ENCODE measurements at regions not wholly inside any gene's neighbourhood (a gene's known extent, or its start where the extent isn't known, plus 50 kb on each side); places are given as distances from the start of the nearest gene placed in this dataset.

DNA sequence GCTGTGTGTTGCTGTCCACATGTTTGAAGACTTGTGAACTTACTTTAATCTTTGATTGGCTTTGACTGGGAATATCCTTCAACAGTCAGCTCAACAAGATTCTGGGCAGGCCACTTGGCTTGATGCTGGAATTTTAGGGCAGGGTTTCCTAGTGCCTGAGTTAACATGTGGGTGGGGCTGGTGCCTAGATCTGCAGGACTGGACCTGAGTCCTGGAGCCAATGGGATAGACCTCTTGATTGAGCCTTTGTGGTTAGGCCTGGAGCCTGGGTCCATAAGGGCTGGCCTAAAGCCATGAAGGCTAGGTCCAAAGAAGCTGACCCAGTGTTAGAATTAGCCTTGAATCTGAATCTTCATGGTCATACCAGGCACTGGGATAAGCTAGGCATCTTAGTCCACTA lies 757.1 kb upstream of the ADGRL3 start:
- TF ChIP-seq, protein P1, sequence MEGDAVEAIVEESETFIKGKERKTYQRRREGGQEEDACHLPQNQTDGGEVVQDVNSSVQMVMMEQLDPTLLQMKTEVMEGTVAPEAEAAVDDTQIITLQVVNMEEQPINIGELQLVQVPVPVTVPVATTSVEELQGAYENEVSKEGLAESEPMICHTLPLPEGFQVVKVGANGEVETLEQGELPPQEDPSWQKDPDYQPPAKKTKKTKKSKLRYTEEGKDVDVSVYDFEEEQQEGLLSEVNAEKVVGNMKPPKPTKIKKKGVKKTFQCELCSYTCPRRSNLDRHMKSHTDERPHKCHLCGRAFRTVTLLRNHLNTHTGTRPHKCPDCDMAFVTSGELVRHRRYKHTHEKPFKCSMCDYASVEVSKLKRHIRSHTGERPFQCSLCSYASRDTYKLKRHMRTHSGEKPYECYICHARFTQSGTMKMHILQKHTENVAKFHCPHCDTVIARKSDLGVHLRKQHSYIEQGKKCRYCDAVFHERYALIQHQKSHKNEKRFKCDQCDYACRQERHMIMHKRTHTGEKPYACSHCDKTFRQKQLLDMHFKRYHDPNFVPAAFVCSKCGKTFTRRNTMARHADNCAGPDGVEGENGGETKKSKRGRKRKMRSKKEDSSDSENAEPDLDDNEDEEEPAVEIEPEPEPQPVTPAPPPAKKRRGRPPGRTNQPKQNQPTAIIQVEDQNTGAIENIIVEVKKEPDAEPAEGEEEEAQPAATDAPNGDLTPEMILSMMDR (IDR thresholded peaks at IDR 0.05; ENCODE audit: extremely low read depth in 1 of 2, insufficient read depth in 1 of 2, low read depth in 1 of 2, low read length in 2 of 2): no peak
- TF ChIP-seq POLR2A (IDR thresholded peaks at IDR 0.05; ENCODE audit: low read depth, low read length): no peak
